ENCODE measurements at regions not wholly inside any gene's neighbourhood (a gene's known extent, or its start where the extent isn't known, plus 50 kb on each side); places are given as distances from the start of the nearest gene placed in this dataset.

DNA sequence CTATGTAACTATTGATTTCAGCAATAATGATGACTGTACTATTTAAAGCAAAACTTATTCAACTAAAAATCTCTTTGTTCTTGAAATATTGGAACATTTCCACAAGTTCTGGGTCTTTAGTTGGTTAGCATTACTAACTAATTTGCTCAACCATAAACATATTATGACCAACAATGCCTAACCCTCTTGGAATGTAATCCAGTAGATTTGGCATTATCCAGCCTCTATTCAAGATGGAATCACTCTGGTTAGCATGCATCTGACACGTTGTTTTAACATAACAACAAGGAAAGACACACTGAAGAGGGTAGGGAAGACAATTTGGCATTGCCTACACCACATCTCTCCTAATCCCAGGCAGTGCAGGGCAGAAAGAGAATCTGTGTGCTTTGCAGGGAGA is 941.3 kb upstream of the PCDH20 start:
- no peak overlapping the region for H3K27ac ChIP-seq (ENCODE audit: extremely low read length, insufficient read depth, low read length)
- no peak overlapping the region for H3K4me2 ChIP-seq (ENCODE audit: low read depth, low read length)
- no peaks in the 10 kb centered on the region for H3K79me2 ChIP-seq (ENCODE audit: insufficient read depth, low read length)
- TF ChIP-seq USF2 (IDR thresholded peaks at IDR 0.05; ENCODE audit: low read depth, low read length) (no peak), USF2 (CRISPR knock-in tag; IDR thresholded peaks at IDR 0.05; ENCODE audit: borderline replicate concordance) (no peak), ZBTB49 (CRISPR knock-in tag; IDR thresholded peaks at IDR 0.05; ENCODE audit: borderline replicate concordance) (no peak), SRSF1 (optimal IDR thresholded peaks at IDR 0.05; ENCODE audit: low read depth, low read length) (no peak), ZFX (CRISPR knock-in tag; IDR thresholded peaks at IDR 0.05; ENCODE audit: low read depth) (no peak), ZBTB1 (CRISPR knock-in tag; IDR thresholded peaks at IDR 0.05; ENCODE audit: borderline replicate concordance) (no peak), NFE2L1 (CRISPR knock-in tag; IDR thresholded peaks at IDR 0.05; ENCODE audit: borderline replicate concordance) (no peak), RFX3 (CRISPR knock-in tag; IDR thresholded peaks at IDR 0.05) (no peak), ZKSCAN1 (IDR thresholded peaks at IDR 0.05; ENCODE audit: low read length) (no peak), IRX3 (CRISPR knock-in tag; IDR thresholded peaks at IDR 0.05; ENCODE audit: borderline replicate concordance, low read depth) (no peak), ARID3A (IDR thresholded peaks at IDR 0.05; ENCODE audit: low read depth, low read length) (no peak)
- no peak for DNase-seq (ENCODE audit: low spot score)
- ChIA-PET CTCF (ENCODE audit: low intra/inter-chr PET ratio, low total read pairs) (interaction anchor here (1.8 kb wide), 1 partner anchor 237 kb away, joined by 15 read pairs; no protein-coding TSS in a partner anchor), POLR2A (no interaction called here)
- no peaks in the 10 kb centered on the region for H3K36me3 ChIP-seq (replicated peaks in 1 of 2; ENCODE audit: control insufficient read depth in 1 of 2, insufficient read depth in 2 of 2, low read length in 2 of 2)
- in situ Hi-C loops (cut with HindIII; ENCODE audit: extremely low pct_ligation_motif_present, low pct_unique_long_range_greater_than_20kb) (loop anchor here (25.0 kb wide), 1 partner anchor 245 kb away; no protein-coding TSS in a partner anchor), intact Hi-C loops (cut with micrococcal nuclease; ENCODE audit: unreplicated experiment) (no loop called here)
- H4K20me1 ChIP-seq (ENCODE audit: insufficient read depth, low read length), result no peaks in the 10 kb centered on the region
- FAIRE-seq, result no peak
- H3K9ac ChIP-seq (ENCODE audit: insufficient read depth, low read depth, low read length), result no peak overlapping the region
- H3K27me3 ChIP-seq (ENCODE audit: control insufficient read depth in 1 of 2, insufficient read depth in 2 of 2, low read length in 2 of 2), result no peaks in the 10 kb centered on the region
- H3K9me3 ChIP-seq (ENCODE audit: low read length), result no peaks in the 10 kb centered on the region
- 0% methylated on average over 1 of the region's 1 CpG for WGBS (ENCODE audit: low lambda C conversion rate)
- no peak overlapping the region for H2AFZ ChIP-seq (ENCODE audit: low read length)
- no TSS peak for BruUV-seq (replicated peaks)
- ATAC-seq, result no peak
- no peaks in the 10 kb centered on the region for H3K4me1 ChIP-seq (ENCODE audit: insufficient read depth, low read length)
- no peak overlapping the region for H3K4me3 ChIP-seq (replicated peaks in 1 of 3; ENCODE audit: insufficient read depth in 1 of 3, low read depth in 2 of 3, low read length in 3 of 3)
